H1 (cell line): ENCODE measurements at regions not wholly inside any gene's neighbourhood (a gene's known extent, or its start where the extent isn't known, plus 50 kb on each side); places are given as distances from the start of the nearest gene placed in this dataset.

Experiments used
- CTCF ChIA-PET: fragments of 300-600 bp; sonication (Branson Sonifier 250); formaldehyde crosslinking; loops from one replicate; lab custom pipeline; 2021; ENCODE audit not compliant: partially characterized antibody; lab: Charles Lee
- POLR2A ChIA-PET: fragments of 300-600 bp; sonication (Branson Sonifier 250); formaldehyde crosslinking; loops from one replicate; lab custom pipeline; 2021; ENCODE audit warnings: inconsistent platforms; ENCODE audit not compliant: partially characterized antibody; lab: Charles Lee
- DNase-seq, 2 experiments: peaks; one replicate each; pipeline versions ENCODE4 v3.0.0 to v3.0.0-alpha.2; 2010 to 2022; ENCODE audit warnings: low spot score in 2 of 2, low read depth in 1 of 2, mixed read lengths in 1 of 2
- FAIRE-seq: peaks from 2 replicates; lab custom pipeline; 2011; peaks lifted over from hg19 to GRCh38; lab: Jason Lieb, UNC
- H2AFZ ChIP-seq: 2 replicates; pipeline ENCODE4 v1.8.1; 2012; ENCODE audit warnings: low read length, inconsistent platforms
- H2AK5ac ChIP-seq: 2 replicates; pipeline ENCODE4 v1.6.1; 2013; ENCODE audit warnings: low read depth, low read length
- H2BK120ac ChIP-seq: replicated peaks from 2 replicates; pipeline ENCODE3; 2013; ENCODE audit warnings: low read depth, low read length, inconsistent platforms
- H2BK12ac ChIP-seq: 2 replicates; pipeline ENCODE4 v1.6.1; 2013; ENCODE audit warnings: low read depth, low read length
- H2BK15ac ChIP-seq: 2 replicates; pipeline ENCODE4 v1.6.1; 2013; ENCODE audit warnings: low read length
- H2BK20ac ChIP-seq: 2 replicates; pipeline ENCODE4 v1.6.1; 2013; ENCODE audit warnings: low read length
- H2BK5ac ChIP-seq: 2 replicates; pipeline ENCODE4 v1.6.1; 2013; ENCODE audit warnings: low read depth, low read length
- H3K14ac ChIP-seq: 2 replicates; pipeline ENCODE4 v1.6.1; 2013; ENCODE audit warnings: inconsistent platforms; ENCODE audit not compliant: insufficient read length
- H3K18ac ChIP-seq: 2 replicates; pipeline ENCODE4 v1.6.1; 2013; ENCODE audit warnings: low read length; ENCODE audit errors: extremely low read depth
- H3K23ac ChIP-seq: 2 replicates; pipeline ENCODE4 v1.6.1; 2013; ENCODE audit warnings: inconsistent platforms; ENCODE audit not compliant: insufficient read length
- H3K23me2 ChIP-seq: 2 replicates; pipeline ENCODE4 v1.6.1; 2013; ENCODE audit warnings: low read depth, low read length
- H3K27ac ChIP-seq: 2 replicates; pipeline ENCODE4 v1.6.1; 2011; ENCODE audit warnings: low read depth, low read length, inconsistent platforms
- H3K27me3 ChIP-seq, 4 experiments: replicated peaks in 1 of 4; 1 replicate in 1 of 4; 2 replicates in 3 of 4; pipeline versions ENCODE4 v1.6.1 to v1.8.1; 2011 to 2013; ENCODE audit warnings: low read length in 3 of 4, mild to moderate bottlenecking in 3 of 4, inconsistent platforms in 2 of 4, mixed read lengths in 2 of 4, moderate library complexity in 1 of 4; ENCODE audit not compliant: control insufficient read depth in 3 of 4, insufficient read depth in 3 of 4; ENCODE audit errors: extremely low read depth in 1 of 4
- H3K36me3 ChIP-seq, 4 experiments: 2 replicates each; pipeline versions ENCODE4 v1.6.1 to v1.8.1; 2011 to 2013; ENCODE audit warnings: mild to moderate bottlenecking in 4 of 4, low read length in 3 of 4, moderate library complexity in 2 of 4, control low read depth in 1 of 4, inconsistent platforms in 1 of 4; ENCODE audit not compliant: insufficient read depth in 4 of 4, control insufficient read depth in 2 of 4
- H3K4ac ChIP-seq: replicated peaks from 2 replicates; pipeline ENCODE3; 2013; ENCODE audit warnings: low read length, low read depth, mixed read lengths, inconsistent platforms; ENCODE audit not compliant: insufficient read length
- H3K4me1 ChIP-seq, 4 experiments: replicated peaks in 1 of 4; 1 replicate in 1 of 4; 2 replicates in 3 of 4; pipeline versions ENCODE4 v1.6.1 to v1.8.1; 2011 to 2013; ENCODE audit warnings: low read length in 3 of 4, inconsistent platforms in 2 of 4, mixed read lengths in 1 of 4; ENCODE audit not compliant: insufficient read depth in 4 of 4, control insufficient read depth in 3 of 4
- H3K4me2 ChIP-seq, 2 experiments: 2 replicates each; pipeline versions ENCODE4 v1.6.1 to v1.8.1; 2011 to 2013; ENCODE audit warnings: low read depth in 2 of 2, low read length in 2 of 2, control low read depth in 1 of 2, inconsistent platforms in 1 of 2, mild to moderate bottlenecking in 1 of 2; ENCODE audit not compliant: insufficient read depth in 1 of 2
- H3K4me3 ChIP-seq, 4 experiments: fragments of 200-600, 300-600 bp in 1 of 4; sonication (generic), shearing (Covaris generic), sonication (Bioruptor Twin) in 1 of 4; 2 replicates each; pipeline versions ENCODE4 v1.5.1 to v1.8.1; 2011 to 2016; ENCODE audit warnings: low read length in 4 of 4, low read depth in 3 of 4, control low read depth in 2 of 4, inconsistent platforms in 2 of 4, mild to moderate bottlenecking in 2 of 4, mixed read lengths in 1 of 4, moderate library complexity in 1 of 4; ENCODE audit not compliant: insufficient read depth in 2 of 4; ENCODE audit errors: extremely low read depth in 1 of 4
- H3K56ac ChIP-seq: replicated peaks from 2 replicates; pipeline ENCODE3; 2013; ENCODE audit warnings: low read depth, mild to moderate bottlenecking, mixed read lengths, low read length, inconsistent platforms; ENCODE audit not compliant: insufficient read length
- H3K79me1 ChIP-seq: 2 replicates; pipeline ENCODE4 v1.6.1; 2013; ENCODE audit warnings: low read depth, low read length, control low read depth
- H3K79me2 ChIP-seq, 2 experiments: 2 replicates each; pipeline versions ENCODE4 v1.6.1 to v1.8.1; 2012 to 2013; ENCODE audit warnings: low read length in 2 of 2, mild to moderate bottlenecking in 2 of 2, inconsistent platforms in 1 of 2; ENCODE audit not compliant: insufficient read depth in 2 of 2, control insufficient read depth in 1 of 2
- H3K9ac ChIP-seq, 4 experiments: replicated peaks in 1 of 4; 1 replicate in 1 of 4; 2 replicates in 3 of 4; pipeline versions ENCODE4 v1.6.1 to v1.8.1; 2011 to 2013; ENCODE audit warnings: low read depth in 3 of 4, low read length in 3 of 4, control low read depth in 2 of 4, mild to moderate bottlenecking in 2 of 4, moderate library complexity in 2 of 4, inconsistent platforms in 1 of 4; ENCODE audit errors: extremely low read depth in 1 of 4
- H3K9me3 ChIP-seq, 2 experiments: 2 replicates each; pipeline versions ENCODE4 v1.6.1 to v1.8.1; 2012 to 2013; ENCODE audit warnings: mild to moderate bottlenecking in 2 of 2, moderate library complexity in 2 of 2, control low read depth in 1 of 2, inconsistent platforms in 1 of 2, low read depth in 1 of 2, low read length in 1 of 2, mixed read lengths in 1 of 2; ENCODE audit not compliant: insufficient read depth in 2 of 2
- H4K20me1 ChIP-seq, 2 experiments: replicated peaks in 1 of 2; 2 replicates each; pipeline versions ENCODE3 to v1.8.1; 2011 to 2013; ENCODE audit warnings: inconsistent platforms in 2 of 2, low read length in 2 of 2, mild to moderate bottlenecking in 1 of 2; ENCODE audit not compliant: insufficient read depth in 2 of 2, control insufficient read depth in 1 of 2
- H4K5ac ChIP-seq: 2 replicates; pipeline ENCODE4 v1.6.1; 2013; ENCODE audit warnings: low read length, low read depth, mixed read lengths, inconsistent platforms; ENCODE audit not compliant: insufficient read length
- H4K8ac ChIP-seq: 2 replicates; pipeline ENCODE4 v1.8.0; 2013; ENCODE audit warnings: mild to moderate bottlenecking, moderate library complexity, low read length, inconsistent platforms; ENCODE audit not compliant: insufficient read depth; ENCODE audit errors: extremely low read depth
- H4K91ac ChIP-seq: replicated peaks from 2 replicates; pipeline ENCODE3; 2013; ENCODE audit warnings: low read length, mixed read lengths, inconsistent platforms; ENCODE audit not compliant: insufficient read length
- ATF3 ChIP-seq: IDR thresholded peaks from 2 replicates; pipeline ENCODE4 v1.6.1; 2011; ENCODE audit warnings: low read depth, mild to moderate bottlenecking, low read length; ENCODE audit not compliant: insufficient read depth
- BCL11A ChIP-seq, 2 experiments: IDR thresholded peaks; one replicate each; pipeline ENCODE4 v1.6.1; 2011; ENCODE audit warnings: low read depth in 2 of 2, low read length in 2 of 2, mild to moderate bottlenecking in 2 of 2
- CEBPB ChIP-seq: IDR thresholded peaks from 2 replicates; pipeline ENCODE4 v1.6.1; 2012; ENCODE audit warnings: low read depth, low read length
- CHD2 ChIP-seq: IDR thresholded peaks from 2 replicates; pipeline ENCODE4 v1.6.1; 2012; ENCODE audit warnings: low read length, improper control_type of control experiment
- GTF2F1 ChIP-seq: IDR thresholded peaks from 2 replicates; pipeline ENCODE4 v1.6.1; 2012; ENCODE audit warnings: low read depth, low read length, improper control_type of control experiment, borderline replicate concordance
- KDM4A ChIP-seq: IDR thresholded peaks from one replicate; pipeline ENCODE4 v1.7.1; 2012; ENCODE audit warnings: low read depth, mild to moderate bottlenecking, moderate library complexity, low read length, inconsistent platforms; ENCODE audit not compliant: severe bottlenecking
- POU5F1 ChIP-seq: IDR thresholded peaks from 2 replicates; pipeline ENCODE4 v1.6.1; 2011; ENCODE audit warnings: low read depth, mild to moderate bottlenecking, low read length, moderate library complexity
- RFX5 ChIP-seq: IDR thresholded peaks from 2 replicates; pipeline ENCODE4 v1.6.1; 2011; ENCODE audit warnings: low read depth, low read length, improper control_type of control experiment, borderline replicate concordance
- SIRT6 ChIP-seq: IDR thresholded peaks from one replicate; pipeline ENCODE4 v1.7.1; 2012; ENCODE audit warnings: low read length, inconsistent platforms
- TAF1 ChIP-seq: IDR thresholded peaks from 2 replicates; pipeline ENCODE4 v1.6.1; 2011; ENCODE audit warnings: mild to moderate bottlenecking, low read depth, low read length
- TBP ChIP-seq: IDR thresholded peaks from 2 replicates; pipeline ENCODE4 v1.6.1; 2011; ENCODE audit warnings: low read depth, low read length, improper control_type of control experiment
- WGBS, 2 experiments: shearing (Covaris generic) in 1 of 2; methylation state at CpG; one replicate each; pipeline versions ENCODE4 v1.1.6 to v1.1.7; 2013 to 2015; ENCODE audit warnings: low lambda C conversion rate in 2 of 2, mixed read lengths in 2 of 2, inconsistent platforms in 1 of 2, low coverage in 1 of 2, missing lambda C conversion rate in 1 of 2; ENCODE audit not compliant: insufficient replicate concordance in 2 of 2, insufficient coverage in 1 of 2, insufficient read length in 1 of 2; ENCODE audit errors: extremely low coverage in 1 of 2, missing lambda C conversion rate in 1 of 2; 5-methylcytosine and 5-hydroxymethylcytosine counted together

- Histone ChIP-seq H3K4me3 (peak overlapping the region; percentile 70 to 97 (median 81); a peak in 7 of 8 replicates), H3K27ac (no peak overlapping the region), H3K79me1 (no peaks in the 10 kb centered on the region), H2BK15ac (no peak overlapping the region), H3K23me2 (peaks cover 10% of the 10 kb centered on the region; the same call in 1 of the 2 replicates), H3K36me3 (no peaks in the 10 kb centered on the region), H3K56ac (no peak overlapping the region), H3K23ac (no peak overlapping the region), H2BK5ac (no peak overlapping the region), H3K9me3 (no peaks in the 10 kb centered on the region), H3K27me3 (peaks cover 0 to 5% (median 2%) of the 10 kb centered on the region in 4 experiments; a peak in 4 of 7 replicates), H3K4me1 (no peaks in the 10 kb centered on the region), H2BK20ac (no peak overlapping the region), H3K14ac (no peak overlapping the region), H3K4me2 (peak overlapping the region; percentile 62 to 86), H4K91ac (no peak overlapping the region), H3K79me2 (no peaks in the 10 kb centered on the region), H4K8ac (no peak overlapping the region), H2BK120ac (no peak overlapping the region), H2BK12ac (no peak overlapping the region), H3K9ac (no peak overlapping the region; a peak in 3 of 7 replicates), H3K4ac (no peak overlapping the region), H2AK5ac (no peak overlapping the region), H2AFZ (peak overlapping the region; percentile 85), H3K18ac (no peak overlapping the region), H4K5ac (no peak overlapping the region), H4K20me1 (no peaks in the 10 kb centered on the region)
- no peak for FAIRE-seq
- DNase-seq = no peak
- TF ChIP-seq BCL11A (IDR thresholded peaks at IDR 0.05; ENCODE audit: low read depth in 2 of 2, low read length in 2 of 2) (no peak), TAF1 (no peak), RFX5 (no peak), KDM4A (no peak), TBP (no peak), ATF3 (no peak), CHD2 (no peak), POU5F1 (no peak), GTF2F1 (no peak), SIRT6 (no peak), CEBPB (no peak)
- CTCF ChIA-PET = interaction anchor here (1.1 kb wide), 1 partner anchor 50 kb away, joined by 3 read pairs; no protein-coding TSS in a partner anchor
- WGBS, 2 experiments = 26% methylated on average over 3 of the region's 3 CpGs; no CpG with 5 or more reads in 1 of the 2 experiments
- POLR2A ChIA-PET = no interaction called here
Observed at GRCh38 chr6:28656715-28657114, 131.0 kb downstream of the GPX5 start.
